Sigmoid colon (tissue), 4 donors: ENCODE measurements at regions not wholly inside any gene's neighbourhood (a gene's known extent, or its start where the extent isn't known, plus 50 kb on each side); places are given as distances from the start of the nearest gene placed in this dataset.

Experiments
- CTCF ChIP-seq, 4 experiments: fragments of 450-650 bp in 3 of 4; fragments of 200-600 bp in 1 of 4; IDR thresholded peaks; one replicate each; pipeline ENCODE4 v1.5.1; 2016 to 2019; ENCODE audit warnings: antibody characterized with exemption in 4 of 4, mild to moderate bottlenecking in 3 of 4, moderate library complexity in 2 of 4
- EP300 ChIP-seq, 4 donors: sonication (generic); formaldehyde crosslinking; IDR thresholded peaks; one replicate each; pipeline ENCODE4 v1.6.1; 2017; ENCODE audit warnings: antibody characterized with exemption in 4 of 4
- POLR2A ChIP-seq, 2 donors: fragments of 450-650 bp; IDR thresholded peaks; one replicate each; pipeline ENCODE4 v1.6.1; 2016; ENCODE audit warnings: antibody characterized with exemption in 2 of 2, mild to moderate bottlenecking in 2 of 2, moderate library complexity in 2 of 2
- POLR2AphosphoS5 ChIP-seq, 4 donors: sonication (generic); formaldehyde crosslinking; IDR thresholded peaks; one replicate each; pipeline ENCODE4 v1.6.1; 2017; ENCODE audit warnings: antibody characterized with exemption in 4 of 4

DNA sequence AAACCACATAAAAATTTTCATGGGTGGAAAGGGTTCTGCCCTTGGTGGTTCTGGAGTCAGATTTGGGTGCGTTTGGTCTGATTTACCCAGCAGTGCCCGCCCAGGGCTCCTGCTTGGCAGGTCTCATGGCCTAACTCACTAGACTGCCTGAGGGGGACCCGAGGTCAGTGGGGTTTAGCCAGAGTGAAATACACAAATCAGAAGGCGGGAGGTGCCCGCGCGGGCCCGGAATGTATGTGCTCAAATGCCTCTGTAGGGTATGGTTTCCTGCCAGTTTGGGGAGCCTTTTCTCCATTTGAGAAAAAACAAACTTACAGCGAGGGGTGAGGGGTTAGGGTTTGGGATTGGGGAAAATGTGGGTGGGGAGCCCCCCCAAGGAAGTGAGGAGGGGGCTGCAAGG, 70.9 kb upstream of the POLG start:
- TF ChIP-seq CTCF (IDR thresholded peaks at IDR 0.05), result no peak
- no peak for TF ChIP-seq EP300 (IDR thresholded peaks at IDR 0.05)
- no peak for TF ChIP-seq POLR2AphosphoS5 (IDR thresholded peaks at IDR 0.05)
- TF ChIP-seq POLR2A (IDR thresholded peaks at IDR 0.05), result no peak
